ENCODE measurements at regions not wholly inside any gene's neighbourhood (a gene's known extent, or its start where the extent isn't known, plus 50 kb on each side); places are given as distances from the start of the nearest gene placed in this dataset.
"Not testable (repeated sequence)": the region's sequence is repeated elsewhere in the genome, so short reads cannot be mapped to it uniquely, and the experiment has no call there.

DNA sequence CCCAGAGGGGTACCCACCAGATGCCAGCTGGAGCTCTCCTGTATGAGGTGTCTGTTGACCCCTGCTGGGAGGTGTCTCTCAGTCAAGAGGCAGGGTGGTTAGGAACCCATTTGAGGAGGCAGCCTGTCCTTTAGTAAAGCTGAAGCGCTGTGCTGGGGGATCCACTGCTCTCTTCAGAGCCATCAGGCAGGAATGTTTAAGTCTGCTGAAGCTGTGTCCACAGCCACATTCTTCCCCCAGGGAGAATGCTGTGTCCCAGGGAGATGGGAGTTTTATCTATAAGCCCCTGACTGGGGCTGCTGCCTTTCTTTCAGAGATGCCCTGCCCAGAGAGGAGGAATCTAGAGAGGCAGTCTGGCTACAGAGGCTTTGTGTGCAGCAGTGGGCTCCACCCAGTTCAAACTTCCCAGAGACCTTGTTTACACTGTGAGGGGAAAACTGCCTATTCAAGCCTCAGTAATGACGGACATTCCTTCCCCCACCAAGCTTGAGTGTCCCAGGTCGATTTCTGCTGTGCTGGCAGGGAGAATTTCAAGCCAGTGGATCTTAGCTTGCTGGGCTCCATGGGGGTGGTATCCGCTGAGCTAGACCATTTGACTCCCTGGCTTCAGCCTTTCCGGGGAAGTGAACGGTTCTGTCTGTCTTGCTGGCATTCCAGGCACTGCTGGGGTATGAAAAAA is 133.8 kb downstream of the LEPR start:
- not testable (repeated sequence) for H3K36me3 ChIP-seq (replicated peaks in 1 of 2; ENCODE audit: control insufficient read depth in 2 of 2, insufficient read depth in 2 of 2, low read length in 2 of 2); H4K91ac ChIP-seq (ENCODE audit: low read depth, low read length, poor library complexity); H3K27me3 ChIP-seq (ENCODE audit: control insufficient read depth in 3 of 3, insufficient read depth in 3 of 3, low read depth in 1 of 3, low read length in 3 of 3); H4K8ac ChIP-seq (ENCODE audit: low read depth, low read length); H3K4me2 ChIP-seq (ENCODE audit: insufficient read depth, low read length, poor library complexity, severe bottlenecking); H3K79me1 ChIP-seq (ENCODE audit: low read depth, low read length); H3K9me3 ChIP-seq (replicated peaks in 1 of 2; ENCODE audit: control insufficient read depth in 2 of 2, insufficient read depth in 1 of 2, low read depth in 1 of 2, low read length in 2 of 2); H3K9ac ChIP-seq (ENCODE audit: low read depth, low read length, poor library complexity); H2BK120ac ChIP-seq (ENCODE audit: low read depth, low read length); H2BK5ac ChIP-seq (ENCODE audit: low read length); H2BK15ac ChIP-seq (ENCODE audit: low read length); DNase-seq (ENCODE audit: low spot score); H3K4ac ChIP-seq (ENCODE audit: low read length); H3K23ac ChIP-seq (ENCODE audit: low read depth, low read length, poor library complexity); H3K4me3 ChIP-seq (ENCODE audit: low read length in 2 of 2); H3K14ac ChIP-seq (ENCODE audit: low read length); H3K4me1 ChIP-seq (ENCODE audit: control insufficient read depth in 2 of 2, insufficient read depth in 1 of 2, low read depth in 1 of 2, low read length in 2 of 2); H2AK5ac ChIP-seq (ENCODE audit: low read depth, low read length)
- Histone ChIP-seq H2AFZ (ENCODE audit: low read length) (peak overlapping the region; percentile 80), H3K18ac (ENCODE audit: low read length) (peak overlapping the region; percentile 83), H3K27ac (replicated peaks; ENCODE audit: low read length) (peak overlapping the region; percentile 80), H2BK12ac (ENCODE audit: low read length) (peak overlapping the region; percentile 10)
- WGBS, 2 donors (ENCODE audit: extremely low coverage in 2 of 2, insufficient read length in 2 of 2, insufficient replicate concordance in 1 of 2), result no CpG with 5 or more reads among the region's 6 CpGs

- no peak overlapping the region for H3K4me2 ChIP-seq (ENCODE audit: insufficient read depth, low read length, poor library complexity, severe bottlenecking)
- no peak for DNase-seq (ENCODE audit: low spot score)
These were observed 134.4 kb downstream of the LEPR start for GRCh38 chr1:65554829-65555228.

DNA sequence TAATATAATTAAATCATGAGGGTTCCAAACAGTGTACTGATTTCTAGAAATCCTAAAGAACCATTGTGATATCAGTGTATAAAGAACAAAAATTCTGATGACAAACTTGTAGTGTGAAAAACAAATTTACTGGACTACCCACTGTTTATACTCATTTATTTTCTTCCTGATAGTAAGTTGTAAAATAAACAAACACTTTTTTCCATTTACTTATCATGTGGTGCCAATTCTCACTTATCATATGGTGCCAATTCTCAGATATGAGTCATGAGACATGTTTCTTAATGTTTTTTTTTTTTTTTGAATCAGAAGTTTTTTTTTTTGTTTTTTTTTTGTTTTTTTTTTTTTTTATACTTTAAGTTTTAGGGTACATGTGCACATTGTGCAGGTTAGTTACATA is 137.7 kb downstream of the LEPR start:
- Histone ChIP-seq H3K4me1 (ENCODE audit: control insufficient read depth in 2 of 2, insufficient read depth in 1 of 2, low read depth in 1 of 2, low read length in 2 of 2) (peaks cover 0 to 6% of the 10 kb centered on the region in 2 donors), H2AFZ (ENCODE audit: low read length) (no peak overlapping the region), H3K27me3 (ENCODE audit: control insufficient read depth in 3 of 3, insufficient read depth in 3 of 3, low read depth in 1 of 3, low read length in 3 of 3) (no peaks in the 10 kb centered on the region), H3K79me1 (ENCODE audit: low read depth, low read length) (no peaks in the 10 kb centered on the region), H4K91ac (ENCODE audit: low read depth, low read length, poor library complexity) (no peak overlapping the region), H3K14ac (ENCODE audit: low read length) (no peak overlapping the region), H2BK12ac (ENCODE audit: low read length) (no peak overlapping the region), H3K23ac (ENCODE audit: low read depth, low read length, poor library complexity) (no peak overlapping the region), H2BK15ac (ENCODE audit: low read length) (no peak overlapping the region), H2AK5ac (ENCODE audit: low read depth, low read length) (no peak overlapping the region), H2BK5ac (ENCODE audit: low read length) (no peak overlapping the region), H3K27ac (replicated peaks; ENCODE audit: low read length) (no peak overlapping the region), H3K36me3 (replicated peaks in 1 of 2; ENCODE audit: control insufficient read depth in 2 of 2, insufficient read depth in 2 of 2, low read length in 2 of 2) (no peaks in the 10 kb centered on the region), H3K4me3 (ENCODE audit: low read length in 2 of 2) (no peak overlapping the region), H2BK120ac (ENCODE audit: low read depth, low read length) (no peak overlapping the region), H3K18ac (ENCODE audit: low read length) (no peak overlapping the region), H3K9ac (ENCODE audit: low read depth, low read length, poor library complexity) (no peak overlapping the region), H3K4ac (ENCODE audit: low read length) (no peak overlapping the region), H3K4me2 (ENCODE audit: insufficient read depth, low read length, poor library complexity, severe bottlenecking) (no peak overlapping the region), H4K8ac (ENCODE audit: low read depth, low read length) (no peak overlapping the region), H3K9me3 (replicated peaks in 1 of 2; ENCODE audit: control insufficient read depth in 2 of 2, insufficient read depth in 1 of 2, low read depth in 1 of 2, low read length in 2 of 2) (no peaks in the 10 kb centered on the region)
- DNase-seq (ENCODE audit: low spot score), result no peak

More at GRCh38 chr1:65554829-65555228, 134.4 kb downstream of the LEPR start:
- Histone ChIP-seq H3K27ac (replicated peaks; ENCODE audit: low read length) (peak overlapping the region; percentile 73), H2AK5ac (ENCODE audit: low read depth, low read length) (no peak overlapping the region), H2BK12ac (ENCODE audit: low read length) (no peak overlapping the region), H3K9me3 (replicated peaks in 1 of 2; ENCODE audit: control insufficient read depth in 2 of 2, insufficient read depth in 1 of 2, low read depth in 1 of 2, low read length in 2 of 2) (no peaks in the 10 kb centered on the region), H3K36me3 (replicated peaks in 1 of 2; ENCODE audit: control insufficient read depth in 2 of 2, insufficient read depth in 2 of 2, low read length in 2 of 2) (no peaks in the 10 kb centered on the region), H4K91ac (ENCODE audit: low read depth, low read length, poor library complexity) (no peak overlapping the region), H3K79me1 (ENCODE audit: low read depth, low read length) (no peaks in the 10 kb centered on the region), H3K4me3 (ENCODE audit: low read length in 2 of 2) (no peak overlapping the region), H3K27me3 (ENCODE audit: control insufficient read depth in 3 of 3, insufficient read depth in 3 of 3, low read depth in 1 of 3, low read length in 3 of 3) (no peaks in the 10 kb centered on the region), H4K8ac (ENCODE audit: low read depth, low read length) (no peak overlapping the region), H2AFZ (ENCODE audit: low read length) (peak overlapping the region; percentile 80), H2BK15ac (ENCODE audit: low read length) (no peak overlapping the region), H3K4ac (ENCODE audit: low read length) (no peak overlapping the region), H3K4me1 (ENCODE audit: control insufficient read depth in 2 of 2, insufficient read depth in 1 of 2, low read depth in 1 of 2, low read length in 2 of 2) (peaks cover 0 to 6% of the 10 kb centered on the region in 2 donors), H3K18ac (ENCODE audit: low read length) (peak overlapping the region; percentile 52), H2BK5ac (ENCODE audit: low read length) (no peak overlapping the region), H3K9ac (ENCODE audit: low read depth, low read length, poor library complexity) (no peak overlapping the region), H2BK120ac (ENCODE audit: low read depth, low read length) (no peak overlapping the region), H3K14ac (ENCODE audit: low read length) (no peak overlapping the region), H3K23ac (ENCODE audit: low read depth, low read length, poor library complexity) (no peak overlapping the region)
- no CpG with 5 or more reads among the region's 8 CpGs for WGBS, 2 donors (ENCODE audit: extremely low coverage in 2 of 2, insufficient read length in 2 of 2, insufficient replicate concordance in 1 of 2)

- Histone ChIP-seq H2BK15ac (ENCODE audit: low read length) (no peak overlapping the region), H3K14ac (ENCODE audit: low read length) (no peak overlapping the region), H3K9me3 (replicated peaks in 1 of 2; ENCODE audit: control insufficient read depth in 2 of 2, insufficient read depth in 1 of 2, low read depth in 1 of 2, low read length in 2 of 2) (no peaks in the 10 kb centered on the region), H2BK120ac (ENCODE audit: low read depth, low read length) (no peak overlapping the region), H3K4me3 (ENCODE audit: low read length in 2 of 2) (no peak overlapping the region), H3K4ac (ENCODE audit: low read length) (no peak overlapping the region), H3K23ac (ENCODE audit: low read depth, low read length, poor library complexity) (no peak overlapping the region), H3K36me3 (replicated peaks in 1 of 2; ENCODE audit: control insufficient read depth in 2 of 2, insufficient read depth in 2 of 2, low read length in 2 of 2) (no peaks in the 10 kb centered on the region), H3K4me2 (ENCODE audit: insufficient read depth, low read length, poor library complexity, severe bottlenecking) (no peak overlapping the region), H2AFZ (ENCODE audit: low read length) (no peak overlapping the region), H3K27me3 (ENCODE audit: control insufficient read depth in 3 of 3, insufficient read depth in 3 of 3, low read depth in 1 of 3, low read length in 3 of 3) (no peaks in the 10 kb centered on the region), H4K91ac (ENCODE audit: low read depth, low read length, poor library complexity) (no peak overlapping the region), H3K79me1 (ENCODE audit: low read depth, low read length) (no peaks in the 10 kb centered on the region), H2AK5ac (ENCODE audit: low read depth, low read length) (no peak overlapping the region), H4K8ac (ENCODE audit: low read depth, low read length) (no peak overlapping the region), H2BK12ac (ENCODE audit: low read length) (no peak overlapping the region), H2BK5ac (ENCODE audit: low read length) (no peak overlapping the region), H3K27ac (replicated peaks; ENCODE audit: low read length) (no peak overlapping the region), H3K4me1 (ENCODE audit: control insufficient read depth in 2 of 2, insufficient read depth in 1 of 2, low read depth in 1 of 2, low read length in 2 of 2) (no peaks in the 10 kb centered on the region), H3K9ac (ENCODE audit: low read depth, low read length, poor library complexity) (no peak overlapping the region), H3K18ac (ENCODE audit: low read length) (no peak overlapping the region)
- DNase-seq (ENCODE audit: low spot score), result no peak
- WGBS, 2 donors (ENCODE audit: extremely low coverage in 2 of 2, insufficient read length in 2 of 2, insufficient replicate concordance in 1 of 2), result no CpG with 5 or more reads among the region's 7 CpGs
These were observed 144.0 kb downstream of the LEPR start for GRCh38 chr1:65564493-65564892.
